ENCODE measurements at regions not wholly inside any gene's neighbourhood (a gene's known extent, or its start where the extent isn't known, plus 50 kb on each side); places are given as distances from the start of the nearest gene placed in this dataset.

DNA sequence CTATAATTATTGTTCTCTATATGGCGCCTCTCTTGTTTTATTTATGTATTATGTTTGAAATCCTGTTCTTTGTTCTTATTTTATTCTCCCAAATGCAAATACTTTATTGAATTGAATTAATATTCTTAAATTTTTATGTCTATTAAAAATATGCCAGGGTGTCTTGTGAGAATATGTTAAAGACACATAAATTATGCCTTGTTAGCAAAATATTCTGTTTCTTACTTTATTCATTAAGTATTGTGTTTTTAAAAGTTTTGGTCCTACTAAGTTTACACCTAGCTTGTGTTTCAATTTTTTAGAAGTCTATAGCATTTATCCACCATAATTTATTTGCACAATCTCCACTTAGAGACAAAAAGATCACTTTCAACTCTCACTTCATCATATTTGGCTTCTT, 741.5 kb upstream of the SLC39A10 start:
- TF ChIP-seq TRIM28 (IDR thresholded peaks at IDR 0.05; ENCODE audit: borderline replicate concordance, low read length) (no peak), ZFP37 (tag by site-specific recombination; IDR thresholded peaks at IDR 0.05) (no peak), SP3 (tag by site-specific recombination; IDR thresholded peaks at IDR 0.05) (no peak), ZNF266 (tag by site-specific recombination; IDR thresholded peaks at IDR 0.05; ENCODE audit: low read depth) (no peak), ZNF184 (tag by site-specific recombination; IDR thresholded peaks at IDR 0.05) (no peak), ZNF837 (tag by site-specific recombination; IDR thresholded peaks at IDR 0.05) (no peak), ZSCAN16 (tag by site-specific recombination; IDR thresholded peaks at IDR 0.05) (no peak), GFI1B (tag by site-specific recombination; IDR thresholded peaks at IDR 0.05) (no peak), ZNF660 (tag by site-specific recombination; IDR thresholded peaks at IDR 0.05) (no peak), KLF8 (tag by site-specific recombination; IDR thresholded peaks at IDR 0.05) (no peak), HOXA7 (CRISPR knock-in tag; IDR thresholded peaks at IDR 0.05; ENCODE audit: borderline replicate concordance) (no peak)
- TF ChIP-seq, protein P1, sequence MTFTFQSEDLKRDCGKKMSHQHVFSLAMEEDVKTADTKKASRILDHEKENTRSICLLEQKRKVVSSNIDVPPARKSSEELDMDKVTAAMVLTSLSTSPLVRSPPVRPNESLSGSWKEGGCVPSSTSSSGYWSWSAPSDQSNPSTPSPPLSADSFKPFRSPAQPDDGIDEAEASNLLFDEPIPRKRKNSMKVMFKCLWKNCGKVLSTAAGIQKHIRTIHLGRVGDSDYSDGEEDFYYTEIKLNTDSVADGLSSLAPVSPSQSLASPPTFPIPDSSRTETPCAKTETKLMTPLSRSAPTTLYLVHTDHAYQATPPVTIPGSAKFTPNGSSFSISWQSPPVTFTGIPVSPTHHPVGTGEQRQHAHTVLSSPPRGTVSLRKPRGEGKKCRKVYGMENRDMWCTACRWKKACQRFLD (tag by site-specific recombination; IDR thresholded peaks at IDR 0.05), result no peak
- TF ChIP-seq, protein P2, sequence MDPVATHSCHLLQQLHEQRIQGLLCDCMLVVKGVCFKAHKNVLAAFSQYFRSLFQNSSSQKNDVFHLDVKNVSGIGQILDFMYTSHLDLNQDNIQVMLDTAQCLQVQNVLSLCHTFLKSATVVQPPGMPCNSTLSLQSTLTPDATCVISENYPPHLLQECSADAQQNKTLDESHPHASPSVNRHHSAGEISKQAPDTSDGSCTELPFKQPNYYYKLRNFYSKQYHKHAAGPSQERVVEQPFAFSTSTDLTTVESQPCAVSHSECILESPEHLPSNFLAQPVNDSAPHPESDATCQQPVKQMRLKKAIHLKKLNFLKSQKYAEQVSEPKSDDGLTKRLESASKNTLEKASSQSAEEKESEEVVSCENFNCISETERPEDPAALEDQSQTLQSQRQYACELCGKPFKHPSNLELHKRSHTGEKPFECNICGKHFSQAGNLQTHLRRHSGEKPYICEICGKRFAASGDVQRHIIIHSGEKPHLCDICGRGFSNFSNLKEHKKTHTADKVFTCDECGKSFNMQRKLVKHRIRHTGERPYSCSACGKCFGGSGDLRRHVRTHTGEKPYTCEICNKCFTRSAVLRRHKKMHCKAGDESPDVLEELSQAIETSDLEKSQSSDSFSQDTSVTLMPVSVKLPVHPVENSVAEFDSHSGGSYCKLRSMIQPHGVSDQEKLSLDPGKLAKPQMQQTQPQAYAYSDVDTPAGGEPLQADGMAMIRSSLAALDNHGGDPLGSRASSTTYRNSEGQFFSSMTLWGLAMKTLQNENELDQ (tag by site-specific recombination; IDR thresholded peaks at IDR 0.05; ENCODE audit: low read depth), result no peak
- TF ChIP-seq, protein P3, sequence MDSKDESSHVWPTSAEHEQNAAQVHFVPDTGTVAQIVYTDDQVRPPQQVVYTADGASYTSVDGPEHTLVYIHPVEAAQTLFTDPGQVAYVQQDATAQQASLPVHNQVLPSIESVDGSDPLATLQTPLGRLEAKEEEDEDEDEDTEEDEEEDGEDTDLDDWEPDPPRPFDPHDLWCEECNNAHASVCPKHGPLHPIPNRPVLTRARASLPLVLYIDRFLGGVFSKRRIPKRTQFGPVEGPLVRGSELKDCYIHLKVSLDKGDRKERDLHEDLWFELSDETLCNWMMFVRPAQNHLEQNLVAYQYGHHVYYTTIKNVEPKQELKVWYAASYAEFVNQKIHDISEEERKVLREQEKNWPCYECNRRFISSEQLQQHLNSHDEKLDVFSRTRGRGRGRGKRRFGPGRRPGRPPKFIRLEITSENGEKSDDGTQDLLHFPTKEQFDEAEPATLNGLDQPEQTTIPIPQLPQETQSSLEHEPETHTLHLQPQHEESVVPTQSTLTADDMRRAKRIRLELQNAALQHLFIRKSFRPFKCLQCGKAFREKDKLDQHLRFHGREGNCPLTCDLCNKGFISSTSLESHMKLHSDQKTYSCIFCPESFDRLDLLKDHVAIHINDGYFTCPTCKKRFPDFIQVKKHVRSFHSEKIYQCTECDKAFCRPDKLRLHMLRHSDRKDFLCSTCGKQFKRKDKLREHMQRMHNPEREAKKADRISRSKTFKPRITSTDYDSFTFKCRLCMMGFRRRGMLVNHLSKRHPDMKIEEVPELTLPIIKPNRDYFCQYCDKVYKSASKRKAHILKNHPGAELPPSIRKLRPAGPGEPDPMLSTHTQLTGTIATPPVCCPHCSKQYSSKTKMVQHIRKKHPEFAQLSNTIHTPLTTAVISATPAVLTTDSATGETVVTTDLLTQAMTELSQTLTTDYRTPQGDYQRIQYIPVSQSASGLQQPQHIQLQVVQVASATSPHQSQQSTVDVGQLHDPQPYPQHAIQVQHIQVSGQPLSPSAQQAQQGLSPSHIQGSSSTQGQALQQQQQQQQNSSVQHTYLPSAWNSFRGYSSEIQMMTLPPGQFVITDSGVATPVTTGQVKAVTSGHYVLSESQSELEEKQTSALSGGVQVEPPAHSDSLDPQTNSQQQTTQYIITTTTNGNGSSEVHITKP (tag by site-specific recombination; IDR thresholded peaks at IDR 0.05), result no peak
- TF ChIP-seq, protein P4, sequence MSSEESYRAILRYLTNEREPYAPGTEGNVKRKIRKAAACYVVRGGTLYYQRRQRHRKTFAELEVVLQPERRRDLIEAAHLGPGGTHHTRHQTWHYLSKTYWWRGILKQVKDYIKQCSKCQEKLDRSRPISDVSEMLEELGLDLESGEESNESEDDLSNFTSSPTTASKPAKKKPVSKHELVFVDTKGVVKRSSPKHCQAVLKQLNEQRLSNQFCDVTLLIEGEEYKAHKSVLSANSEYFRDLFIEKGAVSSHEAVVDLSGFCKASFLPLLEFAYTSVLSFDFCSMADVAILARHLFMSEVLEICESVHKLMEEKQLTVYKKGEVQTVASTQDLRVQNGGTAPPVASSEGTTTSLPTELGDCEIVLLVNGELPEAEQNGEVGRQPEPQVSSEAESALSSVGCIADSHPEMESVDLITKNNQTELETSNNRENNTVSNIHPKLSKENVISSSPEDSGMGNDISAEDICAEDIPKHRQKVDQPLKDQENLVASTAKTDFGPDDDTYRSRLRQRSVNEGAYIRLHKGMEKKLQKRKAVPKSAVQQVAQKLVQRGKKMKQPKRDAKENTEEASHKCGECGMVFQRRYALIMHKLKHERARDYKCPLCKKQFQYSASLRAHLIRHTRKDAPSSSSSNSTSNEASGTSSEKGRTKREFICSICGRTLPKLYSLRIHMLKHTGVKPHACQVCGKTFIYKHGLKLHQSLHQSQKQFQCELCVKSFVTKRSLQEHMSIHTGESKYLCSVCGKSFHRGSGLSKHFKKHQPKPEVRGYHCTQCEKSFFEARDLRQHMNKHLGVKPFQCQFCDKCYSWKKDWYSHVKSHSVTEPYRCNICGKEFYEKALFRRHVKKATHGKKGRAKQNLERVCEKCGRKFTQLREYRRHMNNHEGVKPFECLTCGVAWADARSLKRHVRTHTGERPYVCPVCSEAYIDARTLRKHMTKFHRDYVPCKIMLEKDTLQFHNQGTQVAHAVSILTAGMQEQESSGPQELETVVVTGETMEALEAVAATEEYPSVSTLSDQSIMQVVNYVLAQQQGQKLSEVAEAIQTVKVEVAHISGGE (tag by site-specific recombination; conservative IDR thresholded peaks at IDR 0.05; ENCODE audit: low read depth), result no peak
- no peak overlapping the region for H3K4me3 ChIP-seq (ENCODE audit: low read depth, low read length)
- H3K27ac ChIP-seq (ENCODE audit: extremely low read depth, low read depth, low read length), result no peak overlapping the region
- no peaks in the 10 kb centered on the region for H3K4me1 ChIP-seq (ENCODE audit: control insufficient read depth, insufficient read depth, low read length)
- ChIA-PET POLR2A (no interaction called here), CTCF (no interaction called here)
- H3K9me3 ChIP-seq (ENCODE audit: control insufficient read depth, insufficient read depth, low read depth, low read length), result no peaks in the 10 kb centered on the region
- H3K36me3 ChIP-seq (ENCODE audit: control insufficient read depth in 2 of 2, insufficient read depth in 1 of 2, low read length in 2 of 2), result no peaks in the 10 kb centered on the region

DNA sequence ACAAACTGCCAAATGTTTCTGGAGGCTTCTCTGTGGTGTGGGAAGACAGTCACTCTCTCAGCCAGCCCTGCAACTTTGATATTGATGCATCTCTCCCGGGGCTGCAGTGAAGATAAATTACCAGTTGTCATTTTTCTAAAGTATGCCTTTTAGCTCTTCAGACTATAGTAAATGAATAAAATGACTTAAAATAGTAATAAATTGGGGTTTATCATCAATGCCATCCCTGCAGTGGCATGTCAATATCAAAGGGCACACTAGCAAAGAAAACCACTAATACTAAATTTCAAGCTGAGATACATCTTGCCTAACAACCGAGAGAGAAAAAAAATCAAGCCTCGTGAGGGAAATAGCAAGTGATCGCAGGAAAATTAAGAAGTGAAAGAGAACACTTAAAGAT, 749.5 kb upstream of the SLC39A10 start:
- ChIA-PET CTCF (no interaction called here), POLR2A (no interaction called here)
- no peaks in the 10 kb centered on the region for H3K9me3 ChIP-seq (ENCODE audit: control insufficient read depth, insufficient read depth, low read depth, low read length)
- no peak overlapping the region for H3K4me3 ChIP-seq (ENCODE audit: low read depth, low read length)
- no peaks in the 10 kb centered on the region for H3K4me1 ChIP-seq (ENCODE audit: control insufficient read depth, insufficient read depth, low read length)
- no peaks in the 10 kb centered on the region for H3K36me3 ChIP-seq (ENCODE audit: control insufficient read depth in 2 of 2, insufficient read depth in 1 of 2, low read length in 2 of 2)
- H3K27ac ChIP-seq (ENCODE audit: extremely low read depth, low read depth, low read length), result no peak overlapping the region
- no peak for TF ChIP-seq ZNF138 (tag by site-specific recombination; IDR thresholded peaks at IDR 0.05; ENCODE audit: borderline replicate concordance)
- TF ChIP-seq ZNF571 (tag by site-specific recombination; IDR thresholded peaks at IDR 0.05), result no peak
- no peak for TF ChIP-seq ZNF416 (tag by site-specific recombination; IDR thresholded peaks at IDR 0.05)
- TF ChIP-seq, protein P5, sequence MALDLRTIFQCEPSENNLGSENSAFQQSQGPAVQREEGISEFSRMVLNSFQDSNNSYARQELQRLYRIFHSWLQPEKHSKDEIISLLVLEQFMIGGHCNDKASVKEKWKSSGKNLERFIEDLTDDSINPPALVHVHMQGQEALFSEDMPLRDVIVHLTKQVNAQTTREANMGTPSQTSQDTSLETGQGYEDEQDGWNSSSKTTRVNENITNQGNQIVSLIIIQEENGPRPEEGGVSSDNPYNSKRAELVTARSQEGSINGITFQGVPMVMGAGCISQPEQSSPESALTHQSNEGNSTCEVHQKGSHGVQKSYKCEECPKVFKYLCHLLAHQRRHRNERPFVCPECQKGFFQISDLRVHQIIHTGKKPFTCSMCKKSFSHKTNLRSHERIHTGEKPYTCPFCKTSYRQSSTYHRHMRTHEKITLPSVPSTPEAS (tag by site-specific recombination; IDR thresholded peaks at IDR 0.05), result no peak
- no peak for TF ChIP-seq ZNF341 (tag by site-specific recombination; IDR thresholded peaks at IDR 0.05; ENCODE audit: low read depth)
- TF ChIP-seq ZNF791 (tag by site-specific recombination; IDR thresholded peaks at IDR 0.05), result no peak
- TF ChIP-seq, protein P2 (tag by site-specific recombination; IDR thresholded peaks at IDR 0.05; ENCODE audit: low read depth), result no peak
- no peak for TF ChIP-seq ZNF658 (tag by site-specific recombination; IDR thresholded peaks at IDR 0.05)
- TF ChIP-seq ZNF670 (tag by site-specific recombination; IDR thresholded peaks at IDR 0.05; ENCODE audit: low read depth), result no peak
